GM21390 (cell line): ENCODE measurements at regions not wholly inside any gene's neighbourhood (a gene's known extent, or its start where the extent isn't known, plus 50 kb on each side); places are given as distances from the start of the nearest gene placed in this dataset.

ENCODE experiments used
- ATAC-seq: cut with Tn5 transposase; IDR thresholded peaks from one replicate; pipeline ENCODE4 v1.9.1; 2021; ENCODE audit not compliant: unreplicated experiment

- ATAC-seq = no peak
Observed at GRCh38 chr4:13316354-13316753, 167.8 kb downstream of the RAB28 start.

GRCh38 chr4:13313856-13314255 lies 170.3 kb downstream of the RAB28 start:
- ATAC-seq = no peak

- ATAC-seq = no peak
Observed at GRCh38 chr4:13312264-13312663, 171.9 kb downstream of the RAB28 start.

GRCh38 chr4:13309751-13310150 lies 174.4 kb downstream of the RAB28 start:
- no peak for ATAC-seq

GRCh38 chr4:13306356-13306755 lies 177.8 kb downstream of the RAB28 start:
- no peak for ATAC-seq

GRCh38 chr4:13302876-13303275 lies 181.3 kb downstream of the RAB28 start:
- no peak for ATAC-seq

GRCh38 chr4:13299343-13299742 lies 184.8 kb downstream of the RAB28 start:
- ATAC-seq = no peak

GRCh38 chr4:13298655-13299054 lies 185.5 kb downstream of the RAB28 start:
- no peak for ATAC-seq

GRCh38 chr4:13296986-13297385 lies 187.2 kb downstream of the RAB28 start:
- no peak for ATAC-seq

GRCh38 chr4:13294961-13295605 lies 189.1 kb downstream of the RAB28 start:
- no peak for ATAC-seq

GRCh38 chr4:13292372-13292771 lies 191.8 kb downstream of the RAB28 start:
- ATAC-seq = no peak

- ATAC-seq = no peak
Observed at GRCh38 chr4:13289391-13289790, 194.7 kb downstream of the RAB28 start.

GRCh38 chr4:13285336-13285735 lies 198.8 kb downstream of the RAB28 start:
- no peak for ATAC-seq

- ATAC-seq = no peak
Observed at GRCh38 chr4:13284932-13285331, 199.2 kb downstream of the RAB28 start.

GRCh38 chr4:13276357-13276756 lies 207.8 kb downstream of the RAB28 start:
- no peak for ATAC-seq

- no peak for ATAC-seq
Observed at GRCh38 chr4:13268703-13269102, 215.4 kb downstream of the RAB28 start.

- no peak for ATAC-seq
Observed at GRCh38 chr4:13268165-13268564, 216.0 kb downstream of the RAB28 start.

- no peak for ATAC-seq
Observed at GRCh38 chr4:13267091-13267490, 217.0 kb downstream of the RAB28 start.

GRCh38 chr4:13266687-13267086 lies 217.5 kb downstream of the RAB28 start:
- no peak for ATAC-seq

GRCh38 chr4:13263967-13264525 lies 220.1 kb downstream of the RAB28 start:
- no peak for ATAC-seq

GRCh38 chr4:13262816-13263215 lies 221.3 kb downstream of the RAB28 start:
- no peak for ATAC-seq

GRCh38 chr4:13261486-13262257 lies 222.5 kb downstream of the RAB28 start:
- no peak for ATAC-seq
